ENCODE measurements at regions not wholly inside any gene's neighbourhood (a gene's known extent, or its start where the extent isn't known, plus 50 kb on each side); places are given as distances from the start of the nearest gene placed in this dataset.

- Histone ChIP-seq H3K4me3 (no peak overlapping the region), H3K27ac (ENCODE audit: low read depth in 1 of 2, low read length in 1 of 2) (no peak overlapping the region), H3K36me3 (ENCODE audit: control insufficient read depth in 4 of 4, insufficient read depth in 4 of 4, low read length in 4 of 4) (no peaks in the 10 kb centered on the region), H3K9me3 (ENCODE audit: control insufficient read depth in 4 of 4, insufficient read depth in 3 of 4, low read length in 3 of 4) (no peaks in the 10 kb centered on the region), H3K27me3 (ENCODE audit: control insufficient read depth in 3 of 3, insufficient read depth in 3 of 3, low read length in 2 of 3) (no peaks in the 10 kb centered on the region), H3K4me1 (ENCODE audit: control insufficient read depth in 5 of 5, insufficient read depth in 5 of 5, low read length in 5 of 5) (no peaks in the 10 kb centered on the region), H3K9ac (ENCODE audit: insufficient read depth in 1 of 2, low read length in 2 of 2) (no peak overlapping the region)
- TF ChIP-seq CTCF (IDR thresholded peaks at IDR 0.05; ENCODE audit: control extremely low read depth, extremely low read depth): no peak
- 89 to 94% methylated on average over 4 of the region's 4 CpGs for WGBS, 2 donors
- DNase-seq (no peak), ATAC-seq (ENCODE audit: insufficient read depth, low FRiP score) (no peak)
Observed at GRCh38 chr7:114788706-114789105, 133.2 kb upstream of the MDFIC start.

GRCh38 chr7:114789161-114789560, 132.7 kb upstream of the MDFIC start:
- H3K9me3 ChIP-seq (ENCODE audit: control insufficient read depth in 4 of 4, insufficient read depth in 3 of 4, low read length in 3 of 4): no peaks in the 10 kb centered on the region
- no peak for ATAC-seq (ENCODE audit: insufficient read depth, low FRiP score)
- WGBS, 2 donors: 64 to 69% methylated on average over 2 of the region's 2 CpGs

GRCh38 chr7:114789871-114790311, 132.0 kb upstream of the MDFIC start:
- 60 to 77% methylated on average over 3 of the region's 3 CpGs for WGBS, 2 donors
- no peak for ATAC-seq (ENCODE audit: insufficient read depth, low FRiP score)
- H3K4me3 ChIP-seq: no peak overlapping the region
- no peak for TF ChIP-seq CTCF (IDR thresholded peaks at IDR 0.05; ENCODE audit: control extremely low read depth, extremely low read depth)
- DNase-seq: no peak
- H3K9ac ChIP-seq (ENCODE audit: insufficient read depth in 1 of 2, low read length in 2 of 2): no peak overlapping the region
- no peaks in the 10 kb centered on the region for H3K9me3 ChIP-seq (ENCODE audit: control insufficient read depth in 4 of 4, insufficient read depth in 3 of 4, low read length in 3 of 4)
- H3K36me3 ChIP-seq (ENCODE audit: control insufficient read depth in 4 of 4, insufficient read depth in 4 of 4, low read length in 4 of 4): no peaks in the 10 kb centered on the region
- H3K27me3 ChIP-seq (ENCODE audit: control insufficient read depth in 3 of 3, insufficient read depth in 3 of 3, low read length in 2 of 3): no peaks in the 10 kb centered on the region
- no peaks in the 10 kb centered on the region for H3K4me1 ChIP-seq (ENCODE audit: control insufficient read depth in 5 of 5, insufficient read depth in 5 of 5, low read length in 5 of 5)
- H3K27ac ChIP-seq (ENCODE audit: low read depth in 1 of 2, low read length in 1 of 2): no peak overlapping the region

More at GRCh38 chr7:114789161-114789560, 132.7 kb upstream of the MDFIC start:
- H3K9ac ChIP-seq (ENCODE audit: insufficient read depth in 1 of 2, low read length in 2 of 2): no peak overlapping the region
- H3K4me1 ChIP-seq (ENCODE audit: control insufficient read depth in 5 of 5, insufficient read depth in 5 of 5, low read length in 5 of 5): no peaks in the 10 kb centered on the region
- H3K27me3 ChIP-seq (ENCODE audit: control insufficient read depth in 3 of 3, insufficient read depth in 3 of 3, low read length in 2 of 3): no peaks in the 10 kb centered on the region
- H3K36me3 ChIP-seq (ENCODE audit: control insufficient read depth in 4 of 4, insufficient read depth in 4 of 4, low read length in 4 of 4): no peaks in the 10 kb centered on the region
- peak in 2 of 3 donors; percentile 6 to 21 for DNase-seq
- no peak overlapping the region for H3K27ac ChIP-seq (ENCODE audit: low read depth in 1 of 2, low read length in 1 of 2)
- no peak for TF ChIP-seq CTCF (IDR thresholded peaks at IDR 0.05; ENCODE audit: control extremely low read depth, extremely low read depth)
- H3K4me3 ChIP-seq: no peak overlapping the region

- DNase-seq (peak in 1 of 3 donors; percentile 7), ATAC-seq (ENCODE audit: insufficient read depth, low FRiP score) (no peak)
- H3K27me3 ChIP-seq (ENCODE audit: control insufficient read depth in 3 of 3, insufficient read depth in 3 of 3, low read length in 2 of 3): no peaks in the 10 kb centered on the region
- no peaks in the 10 kb centered on the region for H3K36me3 ChIP-seq (ENCODE audit: control insufficient read depth in 4 of 4, insufficient read depth in 4 of 4, low read length in 4 of 4)
- no peak overlapping the region for H3K4me3 ChIP-seq
- H3K27ac ChIP-seq (ENCODE audit: low read depth in 1 of 2, low read length in 1 of 2): no peak overlapping the region
- no peaks in the 10 kb centered on the region for H3K4me1 ChIP-seq (ENCODE audit: control insufficient read depth in 5 of 5, insufficient read depth in 5 of 5, low read length in 5 of 5)
- H3K9ac ChIP-seq (ENCODE audit: insufficient read depth in 1 of 2, low read length in 2 of 2): no peak overlapping the region
- 57% methylated on average over 1 of the region's 1 CpG for WGBS, 2 donors
- TF ChIP-seq CTCF (IDR thresholded peaks at IDR 0.05; ENCODE audit: control extremely low read depth, extremely low read depth): no peak
- no peaks in the 10 kb centered on the region for H3K9me3 ChIP-seq (ENCODE audit: control insufficient read depth in 4 of 4, insufficient read depth in 3 of 4, low read length in 3 of 4)
Observed at GRCh38 chr7:114790521-114790920, 131.4 kb upstream of the MDFIC start.

Data from lung (tissue), 11 donors.